DND-41 (cell line): ENCODE measurements at regions not wholly inside any gene's neighbourhood (a gene's known extent, or its start where the extent isn't known, plus 50 kb on each side); places are given as distances from the start of the nearest gene placed in this dataset.

Experiments
- ATAC-seq: fragments of 200-7000 bp; cut with Tn5 transposase; 3 replicates; pipeline ENCODE4 v1.9.1; 2021; ENCODE audit warnings: low read depth; ENCODE audit not compliant: insufficient read depth
- DNase-seq: peaks from one replicate; pipeline ENCODE4 v3.0.0-alpha.2; 2020
- H2AFZ ChIP-seq: 2 replicates; pipeline ENCODE4 v1.6.0; 2012; ENCODE audit warnings: low read depth, low read length
- H3K27ac ChIP-seq: 2 replicates; pipeline ENCODE4 v1.5.1; 2012; ENCODE audit warnings: low read length, inconsistent platforms
- H3K27me3 ChIP-seq: fragments of 200-600 bp; sonication (generic); 2 replicates; pipeline ENCODE4 v1.6.0; 2012; ENCODE audit warnings: low read length, mild to moderate bottlenecking, inconsistent platforms; ENCODE audit not compliant: insufficient read depth, poor library complexity
- H3K36me3 ChIP-seq: 2 replicates; pipeline ENCODE4 v1.5.1; 2012; ENCODE audit warnings: low read length, inconsistent platforms; ENCODE audit not compliant: insufficient read depth
- H3K4me1 ChIP-seq: 2 replicates; pipeline ENCODE4 v1.5.1; 2012; ENCODE audit warnings: mild to moderate bottlenecking, low read length; ENCODE audit not compliant: insufficient read depth
- H3K4me2 ChIP-seq: 2 replicates; pipeline ENCODE4 v1.6.0; 2012; ENCODE audit warnings: mild to moderate bottlenecking, moderate library complexity, low read length, inconsistent platforms; ENCODE audit not compliant: insufficient read depth
- H3K4me3 ChIP-seq, 2 experiments: fragments of 200-600 bp in 1 of 2; shearing (Covaris generic) in 1 of 2; 2 replicates each; pipeline ENCODE4 v1.5.1; 2012 to 2016; ENCODE audit warnings: inconsistent platforms in 2 of 2, low read length in 2 of 2, mild to moderate bottlenecking in 2 of 2, low read depth in 1 of 2, moderate library complexity in 1 of 2
- H3K79me2 ChIP-seq: 2 replicates; pipeline ENCODE4 v1.6.0; 2012; ENCODE audit warnings: low read length, inconsistent platforms; ENCODE audit not compliant: insufficient read depth
- H3K9ac ChIP-seq: 2 replicates; pipeline ENCODE4 v1.6.0; 2012; ENCODE audit warnings: low read depth, mild to moderate bottlenecking, inconsistent platforms, low read length, moderate library complexity
- H3K9me3 ChIP-seq: 2 replicates; pipeline ENCODE4 v1.5.1; 2012; ENCODE audit warnings: low read length, moderate library complexity, mild to moderate bottlenecking, inconsistent platforms; ENCODE audit not compliant: insufficient read depth, severe bottlenecking
- H4K20me1 ChIP-seq: 2 replicates; pipeline ENCODE4 v1.6.0; 2012; ENCODE audit warnings: low read length; ENCODE audit not compliant: insufficient read depth
- CTCF ChIP-seq: IDR thresholded peaks from 2 replicates; pipeline ENCODE4 v1.5.1; 2012; ENCODE audit warnings: borderline replicate concordance, low read length, moderate library complexity, mild to moderate bottlenecking; ENCODE audit not compliant: poor library complexity, severe bottlenecking; ENCODE audit errors: extremely low read depth
- EZH2 ChIP-seq: IDR thresholded peaks from 3 replicates; pipeline ENCODE4 v1.6.1; 2012; ENCODE audit warnings: borderline replicate concordance, low read depth, mild to moderate bottlenecking, moderate library complexity, low read length, inconsistent platforms; ENCODE audit not compliant: severe bottlenecking

DNA sequence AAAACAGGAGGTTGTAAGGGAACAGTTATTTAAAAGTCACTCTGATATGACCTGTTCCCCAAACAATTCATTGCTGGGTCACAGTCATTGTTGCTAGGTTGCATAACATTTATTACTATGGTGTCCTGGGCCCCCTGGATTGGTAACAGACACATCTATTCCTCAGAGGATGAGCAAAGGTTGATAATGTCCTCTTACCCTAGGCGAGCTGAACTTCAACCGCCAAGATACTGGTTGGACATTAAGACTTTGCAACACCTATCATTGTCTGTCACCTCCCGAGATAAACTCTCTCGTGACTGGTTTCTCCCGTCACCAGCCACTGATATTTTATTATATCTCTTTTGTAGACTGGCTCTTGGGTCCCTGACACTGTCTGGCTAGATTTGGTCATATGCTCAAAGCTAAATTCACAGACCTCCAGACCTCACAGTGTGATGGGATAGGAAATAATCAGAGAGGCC lies 361.3 kb downstream of the ZNF521 start:
- Histone ChIP-seq H3K9me3 (no peaks in the 10 kb centered on the region), H3K79me2 (no peaks in the 10 kb centered on the region), H3K27me3 (peaks cover 3% of the 10 kb centered on the region), H3K36me3 (no peaks in the 10 kb centered on the region), H3K27ac (no peak overlapping the region), H3K4me2 (no peak overlapping the region), H3K4me3 (no peak overlapping the region), H3K9ac (no peak overlapping the region), H4K20me1 (no peaks in the 10 kb centered on the region), H3K4me1 (no peaks in the 10 kb centered on the region), H2AFZ (no peak overlapping the region)
- no peak for ATAC-seq
- TF ChIP-seq CTCF (no peak), EZH2 (no peak)
- DNase-seq: no peak

- DNase-seq (no peak), ATAC-seq (no peak)
- Histone ChIP-seq H3K4me1 (no peaks in the 10 kb centered on the region), H3K36me3 (no peaks in the 10 kb centered on the region), H3K79me2 (no peaks in the 10 kb centered on the region), H2AFZ (no peak overlapping the region), H3K9me3 (no peaks in the 10 kb centered on the region), H3K4me3 (no peak overlapping the region), H3K9ac (no peak overlapping the region), H3K27me3 (no peaks in the 10 kb centered on the region), H4K20me1 (no peaks in the 10 kb centered on the region), H3K4me2 (no peak overlapping the region), H3K27ac (no peak overlapping the region)
- no peak for TF ChIP-seq CTCF
These were observed 360.6 kb downstream of the ZNF521 start for GRCh38 chr18:24991141-24992060.

- no peak overlapping the region for H3K27ac ChIP-seq
- no peak overlapping the region for H3K4me3 ChIP-seq
- H4K20me1 ChIP-seq: no peaks in the 10 kb centered on the region
- no peak overlapping the region for H2AFZ ChIP-seq
- no peaks in the 10 kb centered on the region for H3K36me3 ChIP-seq
- H3K4me2 ChIP-seq: no peak overlapping the region
- H3K9me3 ChIP-seq: no peaks in the 10 kb centered on the region
- no peak for TF ChIP-seq EZH2
- TF ChIP-seq CTCF: no peak
- no peaks in the 10 kb centered on the region for H3K27me3 ChIP-seq
- ATAC-seq (no peak), DNase-seq (no peak)
- H3K4me1 ChIP-seq: no peaks in the 10 kb centered on the region
- no peak overlapping the region for H3K9ac ChIP-seq
- H3K79me2 ChIP-seq: no peaks in the 10 kb centered on the region
These were observed 359.5 kb downstream of the ZNF521 start for GRCh38 chr18:24992491-24992890.
